DOHH2 (cell line): ENCODE measurements at regions not wholly inside any gene's neighbourhood (a gene's known extent, or its start where the extent isn't known, plus 50 kb on each side); places are given as distances from the start of the nearest gene placed in this dataset.

Experiments used
- CTCF ChIP-seq: fragments of 200-600 bp; sonication (generic); IDR thresholded peaks from one replicate; pipeline ENCODE4 v1.5.1; 2014; ENCODE audit warnings: antibody characterized with exemption, mild to moderate bottlenecking, low read depth, low read length; ENCODE audit not compliant: poor library complexity, severe bottlenecking
- EZH2phosphoT487 ChIP-seq: fragments of 200-600 bp; sonication (generic); IDR thresholded peaks from 2 replicates; pipeline ENCODE4 v1.6.1; 2017; ENCODE audit warnings: borderline replicate concordance, mild to moderate bottlenecking, antibody characterized with exemption, low read length, moderate library complexity, mixed read lengths

DNA sequence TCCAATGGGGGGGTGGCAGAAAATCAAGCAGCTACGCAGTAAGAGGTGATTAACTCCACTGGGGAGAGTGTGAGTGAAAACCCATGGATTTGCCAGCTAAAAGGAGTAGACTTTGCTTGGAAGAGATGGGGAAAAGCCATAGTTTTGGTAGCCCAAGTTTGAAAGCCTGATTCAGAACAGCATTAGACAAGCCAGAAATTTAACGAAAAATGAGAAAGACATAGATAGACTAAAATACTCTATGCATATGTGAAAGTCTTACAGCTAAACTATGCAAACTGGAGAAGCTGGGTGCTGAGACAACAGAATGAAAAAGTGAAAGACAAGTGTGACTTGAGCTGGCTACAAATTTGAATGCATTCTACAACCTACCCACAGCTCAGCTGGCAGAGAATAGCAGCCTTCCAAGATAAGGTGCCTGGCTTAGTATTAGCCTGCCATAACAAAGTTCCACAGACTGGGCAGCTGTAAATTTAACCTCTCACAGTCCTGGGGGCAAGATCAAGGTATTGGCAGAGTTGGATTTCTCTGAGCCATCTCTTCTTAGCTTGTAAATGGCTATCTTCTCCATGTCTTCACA, 156.6 kb downstream of the CDC14C start:
- TF ChIP-seq CTCF = no peak
- no peak for TF ChIP-seq EZH2phosphoT487
